Mucosa of descending colon (tissue), 3 donors: ENCODE measurements at regions not wholly inside any gene's neighbourhood (a gene's known extent, or its start where the extent isn't known, plus 50 kb on each side); places are given as distances from the start of the nearest gene placed in this dataset.
A peak's percentile ranks its signal among the peaks of the same experiment; 100 is the strongest.

Experiments
- ATAC-seq: fragments of 200-7000 bp; cut with Tn5 transposase; one replicate; pipeline ENCODE4 v1.9.1; 2020; ENCODE audit warnings: mild to moderate bottlenecking, moderate library complexity
- DNase-seq, 3 donors: peaks; one replicate each; pipeline ENCODE4 v3.0.0-alpha.2; 2020
- H3K36me3 ChIP-seq: fragments of 200-600 bp; one replicate; pipeline ENCODE4 v1.8.0; 2021; ENCODE audit warnings: low read depth, mild to moderate bottlenecking
- H3K4me1 ChIP-seq: fragments of 200-600 bp; one replicate; pipeline ENCODE4 v1.8.0; 2021; ENCODE audit warnings: low read depth, mild to moderate bottlenecking
- H3K4me3 ChIP-seq: fragments of 200-600 bp; one replicate; pipeline ENCODE4 v1.8.0; 2021; ENCODE audit warnings: mild to moderate bottlenecking
- H3K9me3 ChIP-seq: fragments of 200-600 bp; one replicate; pipeline ENCODE4 v1.8.0; 2021; ENCODE audit warnings: mild to moderate bottlenecking
- intact Hi-C, 2 donors: fragments of 100-400 bp; cut with DNase I in 1 of 2; cut with micrococcal nuclease in 1 of 2; formaldehyde crosslinking; loops; one replicate each; pipeline versions ENCODE4 v1.11.0 to v1.11.1; 2022; cut with DNase I, micrococcal nuclease
- TF ChIP-seq, protein P1 (sequence below): fragments of 200-600 bp; IDR thresholded peaks from one replicate; pipeline ENCODE4 v1.8.0; 2022; ENCODE audit warnings: antibody characterized with exemption, mild to moderate bottlenecking
- donor health status: DM: no; HTN: no; CAD: no; lungs with moderate emphysema.
- donor health status: DM: no; HTN: no; CAD: no.
- donor health status: DM: no; HTN: yes; CAD: no.

DNA sequence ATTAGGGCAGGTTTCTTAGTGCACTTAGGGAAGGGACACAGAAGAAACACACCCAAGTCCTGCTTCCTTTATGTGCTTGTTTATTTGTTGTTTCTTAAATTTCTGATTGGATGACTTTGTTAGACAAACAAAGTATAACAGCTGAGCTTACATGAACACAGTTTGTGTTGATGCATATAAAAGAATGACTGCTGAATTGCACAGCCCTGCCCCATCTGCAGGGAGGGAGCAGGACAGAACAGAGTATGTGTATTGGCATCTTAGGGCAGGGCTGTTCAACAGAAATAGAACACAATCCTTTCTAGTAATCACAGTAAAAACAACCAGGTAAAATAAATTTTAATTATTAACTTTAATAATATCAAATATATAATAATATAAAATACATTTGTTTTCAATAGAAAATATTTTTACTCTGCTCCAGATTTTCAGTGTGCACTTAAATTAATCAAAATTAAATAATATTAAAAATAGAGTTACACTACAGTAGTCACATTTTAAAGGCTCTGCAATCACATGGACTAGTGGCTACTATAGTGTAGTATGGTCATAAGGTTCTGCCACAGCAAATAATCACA lies 198.4 kb downstream of the ZNF621 start:
- no peak overlapping the region for H3K4me3 ChIP-seq
- intact Hi-C loops, result no loop called here
- ATAC-seq (peak; percentile 71), DNase-seq (peak in 1 of 3 donors; percentile 10)
- TF ChIP-seq, protein P1, sequence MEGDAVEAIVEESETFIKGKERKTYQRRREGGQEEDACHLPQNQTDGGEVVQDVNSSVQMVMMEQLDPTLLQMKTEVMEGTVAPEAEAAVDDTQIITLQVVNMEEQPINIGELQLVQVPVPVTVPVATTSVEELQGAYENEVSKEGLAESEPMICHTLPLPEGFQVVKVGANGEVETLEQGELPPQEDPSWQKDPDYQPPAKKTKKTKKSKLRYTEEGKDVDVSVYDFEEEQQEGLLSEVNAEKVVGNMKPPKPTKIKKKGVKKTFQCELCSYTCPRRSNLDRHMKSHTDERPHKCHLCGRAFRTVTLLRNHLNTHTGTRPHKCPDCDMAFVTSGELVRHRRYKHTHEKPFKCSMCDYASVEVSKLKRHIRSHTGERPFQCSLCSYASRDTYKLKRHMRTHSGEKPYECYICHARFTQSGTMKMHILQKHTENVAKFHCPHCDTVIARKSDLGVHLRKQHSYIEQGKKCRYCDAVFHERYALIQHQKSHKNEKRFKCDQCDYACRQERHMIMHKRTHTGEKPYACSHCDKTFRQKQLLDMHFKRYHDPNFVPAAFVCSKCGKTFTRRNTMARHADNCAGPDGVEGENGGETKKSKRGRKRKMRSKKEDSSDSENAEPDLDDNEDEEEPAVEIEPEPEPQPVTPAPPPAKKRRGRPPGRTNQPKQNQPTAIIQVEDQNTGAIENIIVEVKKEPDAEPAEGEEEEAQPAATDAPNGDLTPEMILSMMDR, result no peak
- H3K4me1 ChIP-seq, result no peaks in the 10 kb centered on the region
- H3K9me3 ChIP-seq, result no peaks in the 10 kb centered on the region
- no peaks in the 10 kb centered on the region for H3K36me3 ChIP-seq

GRCh38 chr3:40725031-40725430 lies 200.3 kb downstream of the ZNF621 start:
- H3K4me1 ChIP-seq, result no peaks in the 10 kb centered on the region
- ATAC-seq, result peak; percentile 62
- intact Hi-C loops, result no loop called here
- peak in 1 of 3 donors; percentile 34 for DNase-seq
- TF ChIP-seq, protein P1, result no peak
- no peak overlapping the region for H3K4me3 ChIP-seq
- peaks cover 6% of the 10 kb centered on the region for H3K9me3 ChIP-seq
- no peaks in the 10 kb centered on the region for H3K36me3 ChIP-seq

DNA sequence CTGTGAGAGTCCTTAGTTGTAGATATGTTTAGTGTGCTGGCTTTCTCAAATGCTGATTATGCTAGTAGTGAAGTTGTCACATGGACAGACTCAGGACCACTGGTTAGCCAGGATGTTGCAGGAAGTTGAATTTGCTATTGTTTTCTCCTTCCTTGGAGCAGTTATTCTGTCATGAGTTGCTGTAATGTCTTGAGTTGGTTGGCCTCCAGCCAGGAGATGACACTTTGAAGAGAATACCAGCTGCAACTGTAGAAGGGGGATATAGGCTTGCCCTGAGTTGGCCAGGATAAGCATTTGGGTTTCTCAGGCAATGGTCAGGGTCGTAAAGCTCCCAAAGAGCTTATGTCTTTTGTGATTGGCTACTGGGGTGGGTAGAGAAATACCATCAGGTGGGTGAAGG lies 206.7 kb downstream of the ZNF621 start:
- no peak for DNase-seq
- no peak overlapping the region for H3K4me3 ChIP-seq
- H3K4me1 ChIP-seq, result no peaks in the 10 kb centered on the region
- no peak for ATAC-seq
- H3K9me3 ChIP-seq, result peaks cover 17% of the 10 kb centered on the region
- H3K36me3 ChIP-seq, result no peaks in the 10 kb centered on the region
- intact Hi-C loops, result no loop called here
- TF ChIP-seq, protein P1, result no peak

GRCh38 chr3:40736943-40737342 lies 212.2 kb downstream of the ZNF621 start:
- no peak for DNase-seq
- Histone ChIP-seq H3K9me3 (no peaks in the 10 kb centered on the region), H3K4me1 (no peaks in the 10 kb centered on the region), H3K36me3 (no peaks in the 10 kb centered on the region), H3K4me3 (no peak overlapping the region)
- intact Hi-C loops, result no loop called here
- TF ChIP-seq, protein P1, result no peak
- no peak for ATAC-seq

GRCh38 chr3:40737343-40737742 lies 212.6 kb downstream of the ZNF621 start:
- H3K4me1 ChIP-seq, result no peaks in the 10 kb centered on the region
- ATAC-seq (no peak), DNase-seq (no peak)
- H3K9me3 ChIP-seq, result no peaks in the 10 kb centered on the region
- H3K4me3 ChIP-seq, result no peak overlapping the region
- no peaks in the 10 kb centered on the region for H3K36me3 ChIP-seq
- intact Hi-C loops, result no loop called here
- TF ChIP-seq, protein P1, result no peak

DNA sequence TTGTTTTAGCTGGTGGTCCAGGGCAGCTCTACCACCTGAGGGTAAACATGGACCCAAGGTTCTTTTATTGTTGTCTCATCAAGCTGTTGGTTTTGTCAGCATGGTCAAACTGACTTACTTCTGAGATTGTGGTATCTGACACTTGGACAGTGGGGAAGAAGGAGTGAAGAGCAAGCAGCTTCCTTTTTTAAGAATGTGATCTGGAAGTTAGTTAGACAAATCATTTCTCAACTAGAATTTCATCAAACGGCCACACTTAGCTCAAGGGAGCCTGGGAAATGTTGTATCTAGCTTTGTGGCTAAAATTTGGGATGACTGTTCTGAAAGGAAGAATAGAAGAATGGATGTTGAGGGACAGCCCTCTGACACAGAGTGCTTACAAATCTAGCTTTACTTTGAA lies 215.2 kb downstream of the ZNF621 start:
- TF ChIP-seq, protein P1, result no peak
- no peaks in the 10 kb centered on the region for H3K4me1 ChIP-seq
- no peak for DNase-seq
- H3K4me3 ChIP-seq, result no peak overlapping the region
- H3K36me3 ChIP-seq, result no peaks in the 10 kb centered on the region
- H3K9me3 ChIP-seq, result no peaks in the 10 kb centered on the region
- intact Hi-C loops, result no loop called here
- ATAC-seq, result no peak
